ENCODE measurements at regions not wholly inside any gene's neighbourhood (a gene's known extent, or its start where the extent isn't known, plus 50 kb on each side); places are given as distances from the start of the nearest gene placed in this dataset.

GRCh38 chr2:120961396-120961795 is 225.7 kb downstream of the GLI2 start:
- TF ChIP-seq, protein P1, sequence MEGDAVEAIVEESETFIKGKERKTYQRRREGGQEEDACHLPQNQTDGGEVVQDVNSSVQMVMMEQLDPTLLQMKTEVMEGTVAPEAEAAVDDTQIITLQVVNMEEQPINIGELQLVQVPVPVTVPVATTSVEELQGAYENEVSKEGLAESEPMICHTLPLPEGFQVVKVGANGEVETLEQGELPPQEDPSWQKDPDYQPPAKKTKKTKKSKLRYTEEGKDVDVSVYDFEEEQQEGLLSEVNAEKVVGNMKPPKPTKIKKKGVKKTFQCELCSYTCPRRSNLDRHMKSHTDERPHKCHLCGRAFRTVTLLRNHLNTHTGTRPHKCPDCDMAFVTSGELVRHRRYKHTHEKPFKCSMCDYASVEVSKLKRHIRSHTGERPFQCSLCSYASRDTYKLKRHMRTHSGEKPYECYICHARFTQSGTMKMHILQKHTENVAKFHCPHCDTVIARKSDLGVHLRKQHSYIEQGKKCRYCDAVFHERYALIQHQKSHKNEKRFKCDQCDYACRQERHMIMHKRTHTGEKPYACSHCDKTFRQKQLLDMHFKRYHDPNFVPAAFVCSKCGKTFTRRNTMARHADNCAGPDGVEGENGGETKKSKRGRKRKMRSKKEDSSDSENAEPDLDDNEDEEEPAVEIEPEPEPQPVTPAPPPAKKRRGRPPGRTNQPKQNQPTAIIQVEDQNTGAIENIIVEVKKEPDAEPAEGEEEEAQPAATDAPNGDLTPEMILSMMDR (IDR thresholded peaks at IDR 0.05): no peak
- TF ChIP-seq POLR2A (IDR thresholded peaks at IDR 0.05) (no peak), POLR2AphosphoS5 (IDR thresholded peaks at IDR 0.05) (no peak)

All from stomach (tissue), 4 donors.